ENCODE measurements at regions not wholly inside any gene's neighbourhood (a gene's known extent, or its start where the extent isn't known, plus 50 kb on each side); places are given as distances from the start of the nearest gene placed in this dataset.

DNA sequence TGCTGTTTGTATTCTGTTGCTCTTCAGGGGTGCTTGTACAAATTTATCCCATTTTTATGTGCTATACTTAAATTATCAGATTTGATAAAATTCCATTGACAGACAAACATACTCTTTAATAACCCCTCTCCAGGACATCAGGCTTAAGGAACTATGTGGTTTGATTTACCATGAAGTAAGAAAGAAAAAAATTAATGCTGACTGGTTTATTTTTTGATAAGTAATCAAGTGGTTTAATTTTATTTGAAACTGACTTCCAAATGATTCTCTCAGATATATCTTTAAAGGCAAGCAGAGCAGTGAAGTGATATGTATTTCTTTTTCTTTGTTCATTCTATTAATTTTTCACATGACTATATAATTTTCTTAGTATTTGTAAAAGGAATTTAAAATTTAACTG, 1168.1 kb downstream of the OLFM4 start:
- no peak for TF ChIP-seq CTCF (IDR thresholded peaks at IDR 0.05)
- TF ChIP-seq POLR2A (IDR thresholded peaks at IDR 0.05), result no peak

All from thyroid gland (tissue), 4 donors.